ENCODE measurements at regions not wholly inside any gene's neighbourhood (a gene's known extent, or its start where the extent isn't known, plus 50 kb on each side); places are given as distances from the start of the nearest gene placed in this dataset.

DNA sequence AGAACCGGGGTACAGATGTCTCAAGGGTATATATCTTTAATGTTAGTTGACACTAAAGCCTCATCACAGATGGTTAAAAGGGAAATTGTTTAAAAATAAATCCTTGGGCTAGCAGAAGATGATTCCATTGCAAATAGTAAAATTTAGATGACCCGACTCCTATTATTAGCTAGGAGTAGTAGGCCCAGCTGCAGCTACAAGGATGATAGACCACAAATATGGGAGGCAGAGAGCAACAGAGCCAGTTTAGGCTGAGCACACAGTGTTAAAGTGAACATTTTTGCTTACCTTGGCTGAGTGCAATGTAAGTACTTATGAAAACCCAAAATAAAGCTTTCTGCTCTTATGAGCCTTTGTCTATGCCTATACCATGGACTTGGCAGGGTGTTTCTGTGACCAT, 100.5 kb upstream of the COL11A1 start:
- no peaks in the 10 kb centered on the region for H3K36me3 Mint-ChIP-seq (ENCODE audit: low read depth)
- Histone ChIP-seq H3K4me3 (no peak overlapping the region), H3F3A (replicated peaks; ENCODE audit: low read depth) (no peaks in the 10 kb centered on the region), H3K79me2 (replicated peaks; ENCODE audit: insufficient read depth) (no peaks in the 10 kb centered on the region), H3K36me3 (ENCODE audit: insufficient read depth) (no peaks in the 10 kb centered on the region), H2AFZ (peak overlapping the region; percentile 11; the same call in 1 of the 2 replicates), H3K27me3 (ENCODE audit: insufficient read depth) (no peaks in the 10 kb centered on the region), H3K27ac (ENCODE audit: low read depth) (no peak overlapping the region), H3K4me2 (no peak overlapping the region), H3K4me1 (ENCODE audit: insufficient read depth) (no peaks in the 10 kb centered on the region), H4K20me1 (replicated peaks; ENCODE audit: insufficient read depth) (no peaks in the 10 kb centered on the region), H3K9me2 (ENCODE audit: insufficient read depth) (no peaks in the 10 kb centered on the region)
- peaks cover 1% of the 10 kb centered on the region for H3K27me3 Mint-ChIP-seq (ENCODE audit: insufficient read depth, low read depth, poor library complexity)
- no peaks in the 10 kb centered on the region for H3K4me1 Mint-ChIP-seq
- DNase-seq (ENCODE audit: low spot score) (no peak), ATAC-seq (no peak)
- H3K9me3 Mint-ChIP-seq: no peaks in the 10 kb centered on the region
- no peak overlapping the region for H3K4me3 Mint-ChIP-seq
- TF ChIP-seq ZNF331 (CRISPR knock-in tag; IDR thresholded peaks at IDR 0.05; ENCODE audit: low read depth): no peak
- TF ChIP-seq CTCF (conservative IDR thresholded peaks at IDR 0.05; ENCODE audit: low read depth in 2 of 2): no peak
- TF ChIP-seq ZNF114 (CRISPR knock-in tag; IDR thresholded peaks at IDR 0.05): no peak
- TF ChIP-seq POLR2AphosphoS5 (IDR thresholded peaks at IDR 0.05; ENCODE audit: low read depth): no peak
- TF ChIP-seq ETS1 (IDR thresholded peaks at IDR 0.05): no peak
- no peak for TF ChIP-seq JUNB (IDR thresholded peaks at IDR 0.05; ENCODE audit: unreplicated experiment)
- no peak for TF ChIP-seq EZH2phosphoT487 (IDR thresholded peaks at IDR 0.05; ENCODE audit: unreplicated experiment)
- TF ChIP-seq, protein P1, sequence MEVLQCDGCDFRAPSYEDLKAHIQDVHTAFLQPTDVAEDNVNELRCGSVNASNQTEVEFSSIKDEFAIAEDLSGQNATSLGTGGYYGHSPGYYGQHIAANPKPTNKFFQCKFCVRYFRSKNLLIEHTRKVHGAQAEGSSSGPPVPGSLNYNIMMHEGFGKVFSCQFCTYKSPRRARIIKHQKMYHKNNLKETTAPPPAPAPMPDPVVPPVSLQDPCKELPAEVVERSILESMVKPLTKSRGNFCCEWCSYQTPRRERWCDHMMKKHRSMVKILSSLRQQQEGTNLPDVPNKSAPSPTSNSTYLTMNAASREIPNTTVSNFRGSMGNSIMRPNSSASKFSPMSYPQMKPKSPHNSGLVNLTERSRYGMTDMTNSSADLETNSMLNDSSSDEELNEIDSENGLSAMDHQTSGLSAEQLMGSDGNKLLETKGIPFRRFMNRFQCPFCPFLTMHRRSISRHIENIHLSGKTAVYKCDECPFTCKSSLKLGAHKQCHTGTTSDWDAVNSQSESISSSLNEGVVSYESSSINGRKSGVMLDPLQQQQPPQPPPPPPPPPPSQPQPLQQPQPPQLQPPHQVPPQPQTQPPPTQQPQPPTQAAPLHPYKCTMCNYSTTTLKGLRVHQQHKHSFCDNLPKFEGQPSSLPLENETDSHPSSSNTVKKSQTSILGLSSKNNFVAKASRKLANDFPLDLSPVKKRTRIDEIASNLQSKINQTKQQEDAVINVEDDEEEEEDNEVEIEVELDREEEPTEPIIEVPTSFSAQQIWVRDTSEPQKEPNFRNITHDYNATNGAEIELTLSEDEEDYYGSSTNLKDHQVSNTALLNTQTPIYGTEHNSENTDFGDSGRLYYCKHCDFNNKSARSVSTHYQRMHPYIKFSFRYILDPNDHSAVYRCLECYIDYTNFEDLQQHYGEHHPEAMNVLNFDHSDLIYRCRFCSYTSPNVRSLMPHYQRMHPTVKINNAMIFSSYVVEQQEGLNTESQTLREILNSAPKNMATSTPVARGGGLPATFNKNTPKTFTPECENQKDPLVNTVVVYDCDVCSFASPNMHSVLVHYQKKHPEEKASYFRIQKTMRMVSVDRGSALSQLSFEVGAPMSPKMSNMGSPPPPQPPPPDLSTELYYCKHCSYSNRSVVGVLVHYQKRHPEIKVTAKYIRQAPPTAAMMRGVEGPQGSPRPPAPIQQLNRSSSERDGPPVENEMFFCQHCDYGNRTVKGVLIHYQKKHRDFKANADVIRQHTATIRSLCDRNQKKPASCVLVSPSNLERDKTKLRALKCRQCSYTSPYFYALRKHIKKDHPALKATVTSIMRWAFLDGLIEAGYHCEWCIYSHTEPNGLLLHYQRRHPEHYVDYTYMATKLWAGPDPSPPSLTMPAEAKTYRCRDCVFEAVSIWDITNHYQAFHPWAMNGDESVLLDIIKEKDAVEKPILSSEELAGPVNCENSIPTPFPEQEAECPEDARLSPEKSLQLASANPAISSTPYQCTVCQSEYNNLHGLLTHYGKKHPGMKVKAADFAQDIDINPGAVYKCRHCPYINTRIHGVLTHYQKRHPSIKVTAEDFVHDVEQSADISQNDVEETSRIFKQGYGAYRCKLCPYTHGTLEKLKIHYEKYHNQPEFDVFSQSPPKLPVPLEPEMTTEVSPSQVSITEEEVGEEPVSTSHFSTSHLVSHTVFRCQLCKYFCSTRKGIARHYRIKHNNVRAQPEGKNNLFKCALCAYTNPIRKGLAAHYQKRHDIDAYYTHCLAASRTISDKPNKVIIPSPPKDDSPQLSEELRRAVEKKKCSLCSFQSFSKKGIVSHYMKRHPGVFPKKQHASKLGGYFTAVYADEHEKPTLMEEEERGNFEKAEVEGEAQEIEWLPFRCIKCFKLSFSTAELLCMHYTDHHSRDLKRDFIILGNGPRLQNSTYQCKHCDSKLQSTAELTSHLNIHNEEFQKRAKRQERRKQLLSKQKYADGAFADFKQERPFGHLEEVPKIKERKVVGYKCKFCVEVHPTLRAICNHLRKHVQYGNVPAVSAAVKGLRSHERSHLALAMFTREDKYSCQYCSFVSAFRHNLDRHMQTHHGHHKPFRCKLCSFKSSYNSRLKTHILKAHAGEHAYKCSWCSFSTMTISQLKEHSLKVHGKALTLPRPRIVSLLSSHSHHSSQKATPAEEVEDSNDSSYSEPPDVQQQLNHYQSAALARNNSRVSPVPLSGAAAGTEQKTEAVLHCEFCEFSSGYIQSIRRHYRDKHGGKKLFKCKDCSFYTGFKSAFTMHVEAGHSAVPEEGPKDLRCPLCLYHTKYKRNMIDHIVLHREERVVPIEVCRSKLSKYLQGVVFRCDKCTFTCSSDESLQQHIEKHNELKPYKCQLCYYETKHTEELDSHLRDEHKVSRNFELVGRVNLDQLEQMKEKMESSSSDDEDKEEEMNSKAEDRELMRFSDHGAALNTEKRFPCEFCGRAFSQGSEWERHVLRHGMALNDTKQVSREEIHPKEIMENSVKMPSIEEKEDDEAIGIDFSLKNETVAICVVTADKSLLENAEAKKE (CRISPR knock-in tag; IDR thresholded peaks at IDR 0.05): no peak
- no peak for TF ChIP-seq NANOG (IDR thresholded peaks at IDR 0.05; ENCODE audit: borderline replicate concordance)
- no peak for TF ChIP-seq EZH2 (IDR thresholded peaks at IDR 0.05; ENCODE audit: low read depth, unreplicated experiment)
- TF ChIP-seq CREB1 (CRISPR knock-in tag; IDR thresholded peaks at IDR 0.05; ENCODE audit: low read depth): no peak
- TF ChIP-seq, protein P2, sequence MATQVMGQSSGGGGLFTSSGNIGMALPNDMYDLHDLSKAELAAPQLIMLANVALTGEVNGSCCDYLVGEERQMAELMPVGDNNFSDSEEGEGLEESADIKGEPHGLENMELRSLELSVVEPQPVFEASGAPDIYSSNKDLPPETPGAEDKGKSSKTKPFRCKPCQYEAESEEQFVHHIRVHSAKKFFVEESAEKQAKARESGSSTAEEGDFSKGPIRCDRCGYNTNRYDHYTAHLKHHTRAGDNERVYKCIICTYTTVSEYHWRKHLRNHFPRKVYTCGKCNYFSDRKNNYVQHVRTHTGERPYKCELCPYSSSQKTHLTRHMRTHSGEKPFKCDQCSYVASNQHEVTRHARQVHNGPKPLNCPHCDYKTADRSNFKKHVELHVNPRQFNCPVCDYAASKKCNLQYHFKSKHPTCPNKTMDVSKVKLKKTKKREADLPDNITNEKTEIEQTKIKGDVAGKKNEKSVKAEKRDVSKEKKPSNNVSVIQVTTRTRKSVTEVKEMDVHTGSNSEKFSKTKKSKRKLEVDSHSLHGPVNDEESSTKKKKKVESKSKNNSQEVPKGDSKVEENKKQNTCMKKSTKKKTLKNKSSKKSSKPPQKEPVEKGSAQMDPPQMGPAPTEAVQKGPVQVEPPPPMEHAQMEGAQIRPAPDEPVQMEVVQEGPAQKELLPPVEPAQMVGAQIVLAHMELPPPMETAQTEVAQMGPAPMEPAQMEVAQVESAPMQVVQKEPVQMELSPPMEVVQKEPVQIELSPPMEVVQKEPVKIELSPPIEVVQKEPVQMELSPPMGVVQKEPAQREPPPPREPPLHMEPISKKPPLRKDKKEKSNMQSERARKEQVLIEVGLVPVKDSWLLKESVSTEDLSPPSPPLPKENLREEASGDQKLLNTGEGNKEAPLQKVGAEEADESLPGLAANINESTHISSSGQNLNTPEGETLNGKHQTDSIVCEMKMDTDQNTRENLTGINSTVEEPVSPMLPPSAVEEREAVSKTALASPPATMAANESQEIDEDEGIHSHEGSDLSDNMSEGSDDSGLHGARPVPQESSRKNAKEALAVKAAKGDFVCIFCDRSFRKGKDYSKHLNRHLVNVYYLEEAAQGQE (IDR thresholded peaks at IDR 0.05; ENCODE audit: unreplicated experiment): no peak
- H3K27ac Mint-ChIP-seq: no peak overlapping the region
